Stimulated activated CD8-positive, alpha-beta memory T cell treated with anti-CD3 and anti-CD28 coated beads, Interleukin-4, amount 100 ng/mL, for 24 hours (primary cell): ENCODE measurements at regions not wholly inside any gene's neighbourhood (a gene's known extent, or its start where the extent isn't known, plus 50 kb on each side); places are given as distances from the start of the nearest gene placed in this dataset.
"Not testable (repeated sequence)": the region's sequence is repeated elsewhere in the genome, so short reads cannot be mapped to it uniquely, and the experiment has no call there.

ENCODE experiments used
- DNase-seq: peaks from one replicate; pipeline ENCODE4 v3.0.0-alpha.2; 2020; ENCODE audit warnings: low read depth

DNA sequence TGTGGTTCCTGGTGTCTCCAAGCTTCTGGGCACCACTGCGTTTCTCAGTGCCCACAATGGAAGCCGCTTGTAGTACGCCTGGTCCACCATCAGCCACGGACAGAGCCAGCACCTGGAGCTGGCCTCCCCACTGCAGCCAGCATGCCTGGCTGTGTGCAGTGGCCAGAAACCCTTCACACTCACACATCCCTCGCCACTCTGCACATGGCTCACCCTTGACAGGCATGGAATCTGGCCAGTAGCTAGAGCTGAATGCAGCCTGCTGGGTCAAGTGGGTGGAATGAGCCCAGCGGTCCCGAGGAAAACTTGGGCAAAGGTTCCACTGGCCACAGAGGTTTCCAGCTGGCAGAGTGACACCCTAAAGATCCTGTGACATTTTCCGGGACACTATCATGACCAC is 146.0 kb upstream of the ADO start:
- no peak for DNase-seq

DNA sequence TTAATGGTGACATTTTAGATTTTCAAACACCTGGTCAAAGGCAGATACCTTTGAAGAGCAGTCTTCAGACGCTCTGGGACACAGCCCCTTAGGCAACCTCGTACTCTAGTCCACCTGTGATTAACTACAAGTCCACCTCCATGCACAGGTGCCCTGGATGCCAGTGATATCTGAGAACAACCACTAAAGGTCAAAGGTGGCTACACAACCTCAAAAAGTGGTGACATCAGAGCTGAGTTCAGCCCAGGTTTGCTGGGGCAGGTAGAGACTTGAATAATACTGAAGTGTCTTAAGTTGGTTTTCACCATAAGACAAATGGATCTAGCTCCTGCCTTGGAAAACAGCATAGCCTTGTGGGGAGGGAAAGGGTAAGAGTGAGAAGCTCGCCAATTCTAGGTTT is 143.4 kb upstream of the ADO start:
- DNase-seq = no peak

DNA sequence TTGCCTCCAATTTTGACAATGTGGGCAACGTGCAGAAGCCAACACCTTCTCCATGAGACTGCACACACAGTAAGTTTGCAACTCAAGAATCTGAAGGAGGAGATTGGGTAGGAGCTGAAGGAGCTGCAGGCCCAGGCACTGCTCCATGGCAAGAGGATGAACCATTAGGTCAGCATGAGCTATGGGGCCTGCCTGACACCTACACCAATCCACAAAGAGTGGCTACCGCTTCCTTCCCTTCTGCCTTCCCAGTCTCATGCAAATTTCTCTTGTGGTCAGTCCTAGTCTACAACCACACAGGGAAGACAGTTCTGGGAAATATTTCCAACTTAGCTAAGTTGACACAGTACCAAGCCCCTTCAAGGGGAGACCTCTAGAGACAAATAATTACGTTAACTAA is 142.0 kb upstream of the ADO start:
- DNase-seq = no peak

DNA sequence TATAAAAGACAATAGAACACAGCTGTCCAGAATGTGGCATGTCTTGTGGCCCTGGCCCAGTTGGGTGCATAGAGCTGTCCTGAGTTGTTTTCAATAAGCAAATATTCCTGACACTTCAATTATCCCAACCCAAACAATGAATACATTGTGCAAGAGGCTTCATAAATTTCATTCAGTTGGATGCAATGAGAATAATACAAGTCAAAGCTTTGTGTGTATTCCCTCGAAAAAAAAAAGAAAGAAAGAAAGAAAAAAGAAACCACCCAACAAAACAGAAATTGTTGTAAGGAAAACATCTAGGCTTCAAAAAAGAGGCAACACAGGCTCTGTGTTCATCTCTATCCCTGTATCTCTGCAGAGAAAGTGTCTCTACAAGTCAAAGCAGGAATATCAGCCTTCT is 138.7 kb upstream of the ADO start:
- no peak for DNase-seq

DNA sequence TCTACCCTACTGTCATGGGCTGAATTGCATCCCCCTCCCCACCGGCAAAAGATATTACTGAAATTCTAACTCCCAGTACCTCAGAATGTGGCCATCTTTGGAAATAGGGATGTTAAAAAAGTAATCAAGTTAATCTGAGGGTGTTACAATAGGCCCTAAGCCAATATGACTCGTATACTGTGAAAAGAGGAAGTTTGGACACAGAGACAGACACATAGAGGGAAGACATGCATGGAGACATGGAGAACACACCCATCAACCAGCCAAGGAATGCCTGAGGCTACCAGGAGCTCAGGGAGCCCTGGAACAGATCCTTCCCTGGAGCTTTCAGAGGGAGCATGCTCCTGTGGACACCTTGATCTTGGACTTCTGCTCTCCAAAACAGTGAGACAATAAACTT is 138.2 kb upstream of the ADO start:
- no peak for DNase-seq

DNA sequence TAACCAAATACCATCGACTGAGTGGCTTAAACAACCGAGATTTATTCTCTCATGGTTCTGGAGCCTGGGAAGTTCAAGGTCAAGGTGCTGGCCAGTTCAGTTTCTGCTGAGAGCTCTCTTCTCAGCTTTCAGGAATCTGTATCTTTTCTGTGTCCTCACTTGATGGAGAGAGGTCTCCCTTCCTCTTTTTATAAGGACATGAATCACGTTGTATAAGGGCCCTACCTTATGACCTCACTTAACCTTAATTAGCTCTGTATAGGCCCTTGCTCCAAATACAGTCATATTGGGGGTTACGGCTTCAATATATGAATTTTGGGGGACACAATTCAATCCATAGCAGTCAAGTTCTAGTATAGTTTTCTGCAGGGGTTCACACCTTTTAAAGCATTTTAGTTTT is 135.2 kb upstream of the ADO start:
- DNase-seq = no peak

DNA sequence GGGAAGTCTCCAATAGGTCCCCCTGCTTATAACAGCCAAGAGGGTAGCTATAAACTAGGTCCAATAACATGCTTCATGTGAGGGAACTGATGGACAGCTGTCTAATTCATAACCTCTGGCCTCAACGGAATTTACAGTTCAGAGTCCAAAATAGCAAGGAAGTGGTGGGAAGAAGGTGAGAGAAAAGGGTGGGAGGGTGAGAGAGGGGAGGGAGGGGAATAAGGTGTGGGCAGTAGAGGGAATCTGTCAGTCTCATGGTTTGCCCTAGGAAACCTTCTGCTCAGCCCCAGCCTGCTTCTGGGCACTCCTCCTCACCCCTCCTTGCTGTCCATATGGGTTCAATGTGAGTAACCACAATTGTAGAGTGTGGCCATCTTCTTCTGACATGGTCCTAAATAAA is 133.4 kb upstream of the ADO start:
- DNase-seq = no peak

DNA sequence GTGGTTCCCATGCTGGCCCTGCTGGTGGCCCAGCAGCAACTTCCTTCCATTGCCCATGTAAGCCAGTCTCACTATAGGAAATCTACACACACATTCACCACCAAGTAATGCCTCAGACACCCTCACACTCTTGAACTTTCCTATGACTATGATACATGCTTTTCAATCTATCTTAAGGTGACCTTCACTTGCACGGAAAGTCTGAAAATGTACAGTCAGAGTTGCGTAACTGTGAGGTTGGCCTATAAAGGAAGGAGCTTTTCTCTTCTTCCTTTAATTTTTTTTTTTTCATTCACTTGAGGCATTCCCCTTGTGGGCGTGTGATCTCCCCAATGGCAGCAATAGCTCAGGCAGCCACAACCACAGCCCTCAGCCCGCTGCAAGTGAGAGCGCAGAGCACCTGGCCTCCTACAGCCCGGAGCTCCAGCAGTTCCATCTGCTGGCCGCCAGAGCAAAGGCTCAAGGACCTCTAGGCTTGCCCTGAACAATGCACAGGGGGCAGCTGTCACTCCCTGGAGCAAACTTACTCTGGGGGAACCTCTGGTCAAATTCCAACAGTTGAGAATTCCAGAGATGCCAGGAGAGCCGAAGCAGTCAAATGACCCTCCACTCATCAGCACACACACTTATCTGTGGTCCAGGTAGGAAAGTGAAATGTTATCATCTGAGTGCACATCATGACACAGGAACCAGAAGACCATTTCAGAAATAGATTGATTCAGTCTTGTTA is 123.1 kb upstream of the ADO start:
- peak; percentile 73 for DNase-seq

DNA sequence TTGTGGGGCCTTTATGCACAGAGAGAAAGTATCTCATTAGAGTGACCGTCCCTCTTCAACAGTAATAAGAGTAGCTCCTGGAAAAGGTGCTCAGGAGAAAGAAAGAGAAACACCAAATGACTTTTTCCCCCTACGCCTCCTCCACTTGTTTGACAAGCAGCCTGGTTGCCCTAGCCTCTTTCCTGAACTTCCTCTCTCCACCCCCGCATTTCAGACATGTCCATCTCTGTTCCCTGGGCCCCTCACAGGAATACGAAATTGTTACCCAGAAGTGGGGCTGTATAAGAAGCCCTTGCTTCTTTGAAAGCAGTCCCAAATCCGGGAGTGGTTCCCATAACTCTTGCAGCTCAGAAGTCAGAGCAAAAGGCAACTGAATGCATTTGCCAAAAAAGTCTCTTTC is 119.6 kb upstream of the ADO start:
- no peak for DNase-seq

DNA sequence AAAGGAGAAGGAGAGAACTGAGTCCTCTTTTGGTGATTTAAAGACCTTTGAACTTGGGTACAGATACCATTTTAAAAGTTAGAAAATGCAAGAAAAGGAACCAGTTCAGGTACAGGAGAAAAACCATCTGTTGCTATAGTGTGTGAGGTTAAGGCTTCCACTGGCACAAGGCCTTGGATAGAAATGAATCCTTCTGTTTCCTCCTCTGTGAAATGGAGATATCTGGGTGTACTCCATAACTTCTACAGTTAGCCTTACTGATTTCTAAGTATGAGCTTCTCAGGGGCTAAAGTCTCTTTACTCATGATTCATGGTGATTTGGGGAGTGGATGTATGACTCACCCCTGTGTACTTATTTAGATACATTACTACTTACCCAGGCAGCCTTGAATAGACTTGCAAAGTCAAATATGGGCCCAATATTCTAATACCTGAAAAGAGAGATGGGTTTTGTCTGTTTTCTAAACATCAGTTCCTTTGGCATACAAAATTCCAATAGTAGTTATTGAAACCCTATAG is 117.2 kb upstream of the ADO start:
- DNase-seq = no peak

DNA sequence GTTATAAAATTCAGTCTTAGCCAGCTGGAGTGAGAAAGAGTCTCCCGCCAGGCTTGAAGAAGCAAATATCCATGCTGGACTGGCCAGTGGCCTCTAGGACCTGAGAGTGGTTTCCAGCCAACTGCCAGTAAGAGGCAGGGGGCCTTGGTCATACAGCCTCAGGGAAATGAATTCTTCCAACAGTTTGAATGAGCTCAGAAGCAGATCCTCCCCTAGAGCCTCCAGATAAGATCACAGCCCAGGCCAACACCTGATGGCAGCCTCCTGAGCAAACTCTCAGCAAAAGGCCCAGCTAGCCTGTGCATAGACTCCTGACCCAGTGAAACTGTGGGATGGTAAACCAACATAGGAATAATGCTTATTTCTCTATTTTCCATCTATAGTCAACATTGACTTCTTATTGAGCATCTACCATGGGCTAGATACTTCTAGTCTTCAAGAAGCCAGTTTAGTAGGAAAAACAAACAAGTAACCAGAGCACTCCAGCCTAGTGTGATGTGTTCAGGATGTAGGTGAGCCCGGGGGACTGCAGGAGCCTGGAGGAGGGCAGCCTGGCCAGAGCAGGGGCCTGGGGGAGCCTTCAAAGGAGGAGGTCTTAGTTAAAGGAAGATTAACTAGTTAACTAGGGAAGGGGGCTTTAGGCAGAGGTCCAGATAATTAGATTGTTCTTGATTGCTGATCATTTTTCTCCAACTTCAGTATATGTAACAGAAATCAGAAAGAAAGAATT is 115.4 kb upstream of the ADO start:
- DNase-seq = no peak

DNA sequence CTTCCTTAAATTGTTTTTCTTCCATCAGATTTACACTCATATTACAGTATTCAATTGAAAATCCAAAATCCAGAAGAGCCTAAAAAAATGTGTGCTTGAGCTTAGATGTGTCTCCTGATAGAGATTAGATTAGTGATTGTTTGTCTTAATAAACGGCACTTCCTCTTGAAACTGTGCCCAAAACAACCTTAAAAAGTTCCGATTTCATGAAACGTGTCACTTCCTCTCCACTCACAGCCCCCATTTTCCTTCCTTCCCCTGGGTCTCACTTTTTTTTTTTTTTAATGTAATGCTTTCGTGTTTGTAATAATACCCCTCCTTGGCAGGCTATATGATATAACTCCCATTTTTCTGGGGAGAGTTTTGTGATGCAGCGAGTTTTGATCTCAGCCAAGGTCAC is 114.8 kb upstream of the ADO start:
- no peak for DNase-seq

DNA sequence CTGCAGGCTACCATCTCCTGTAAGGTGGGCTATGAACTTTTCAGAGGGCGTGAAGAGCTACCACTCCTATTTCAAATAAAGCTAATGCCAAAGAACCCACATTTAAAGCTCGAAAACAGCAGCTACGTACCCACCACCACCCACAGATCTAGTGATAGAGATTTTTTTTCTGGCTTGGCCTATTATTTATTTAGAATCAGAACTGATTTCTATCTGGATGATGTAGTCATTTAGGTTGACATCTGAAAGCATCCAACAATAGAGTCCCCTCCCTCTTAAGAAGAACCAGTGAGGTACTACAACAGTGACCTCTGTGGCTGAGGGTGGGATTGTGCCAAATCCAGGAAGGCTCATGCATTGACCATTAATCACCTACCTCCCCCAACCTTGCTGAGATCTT is 113.8 kb upstream of the ADO start:
- no peak for DNase-seq

DNA sequence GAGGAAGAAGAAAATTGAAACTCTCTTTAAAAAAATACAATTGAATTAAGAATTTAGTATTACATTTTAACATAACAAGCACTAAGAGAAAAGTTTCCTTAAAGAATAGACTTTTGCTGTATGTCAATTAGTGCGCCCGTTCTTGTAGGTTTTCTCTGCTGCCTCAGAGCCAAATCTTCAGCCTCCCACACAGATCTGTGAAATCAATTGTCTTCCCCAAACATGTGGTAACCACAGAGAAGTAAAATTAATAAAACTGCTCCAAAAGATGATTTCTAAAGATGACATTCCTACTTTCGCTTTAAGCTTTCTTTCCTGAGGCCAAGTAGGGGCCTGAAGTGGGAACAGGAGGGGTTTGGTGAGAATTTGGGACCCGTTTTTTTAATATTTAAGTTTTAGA is 113.2 kb upstream of the ADO start:
- DNase-seq = no peak

DNA sequence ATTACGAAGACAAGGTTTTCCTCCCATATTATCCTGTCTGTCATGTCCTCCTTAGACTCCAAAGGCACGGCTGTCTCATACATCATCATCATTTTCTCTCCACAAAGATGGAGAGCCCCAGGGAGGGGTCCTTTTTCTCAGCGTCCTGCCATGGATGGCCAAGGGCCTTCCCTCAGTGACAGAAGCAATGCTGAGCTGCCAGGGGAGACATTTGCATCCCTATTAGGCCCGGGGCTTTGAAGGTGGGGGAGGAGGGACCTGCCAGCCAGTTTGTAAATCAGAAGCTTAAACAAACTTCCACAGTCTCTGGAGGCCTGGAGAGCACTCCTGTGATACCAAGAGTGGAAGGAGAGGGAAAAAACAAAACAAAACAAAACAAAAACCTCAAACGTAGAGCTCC is 112.4 kb upstream of the ADO start:
- DNase-seq = no peak

DNA sequence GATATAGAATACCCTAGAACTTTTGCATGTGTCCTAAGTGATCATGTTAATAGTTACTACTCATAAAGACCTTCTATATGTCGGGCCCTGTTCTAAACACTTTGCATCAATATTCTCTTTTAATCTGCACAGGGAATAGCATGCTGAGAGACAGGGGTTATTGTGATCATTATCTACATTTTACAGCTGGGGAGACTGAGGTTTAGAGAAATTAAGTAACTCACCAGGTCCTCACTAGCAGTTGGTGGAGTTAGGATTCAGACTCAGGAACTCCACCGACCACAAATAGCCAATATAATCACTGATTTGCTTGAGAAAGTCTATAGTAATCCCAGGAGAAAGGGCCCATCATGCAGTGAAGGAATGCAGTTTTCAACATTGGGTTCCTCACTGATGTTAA is 111.2 kb upstream of the ADO start:
- no peak for DNase-seq

DNA sequence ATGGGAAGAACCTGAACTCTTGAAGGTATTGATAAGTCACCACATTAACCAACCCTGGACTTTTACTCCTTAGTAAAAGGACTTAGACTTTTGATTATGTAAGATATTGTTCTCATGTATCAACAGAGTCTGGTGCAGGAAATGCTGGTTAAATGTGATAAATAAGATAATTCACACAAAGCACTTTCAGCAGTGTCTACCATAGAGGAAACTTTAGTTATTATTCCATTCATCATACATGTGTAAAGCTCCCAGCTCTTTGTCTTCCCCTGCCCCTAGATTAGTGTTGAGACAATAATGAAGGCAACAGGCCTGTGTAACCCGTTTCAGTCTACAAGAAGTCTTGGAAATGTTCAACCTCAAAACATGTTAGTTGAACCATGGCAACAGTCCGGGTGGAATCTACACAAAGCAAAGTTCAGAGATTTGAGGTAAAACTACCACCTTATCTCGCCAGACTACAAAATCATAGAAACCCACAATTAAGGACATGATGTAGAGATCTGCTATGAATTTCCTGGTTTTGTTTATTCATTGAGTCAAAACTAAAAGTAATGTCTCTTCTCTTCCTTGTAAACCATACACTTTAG is 109.9 kb upstream of the ADO start:
- DNase-seq = no peak

DNA sequence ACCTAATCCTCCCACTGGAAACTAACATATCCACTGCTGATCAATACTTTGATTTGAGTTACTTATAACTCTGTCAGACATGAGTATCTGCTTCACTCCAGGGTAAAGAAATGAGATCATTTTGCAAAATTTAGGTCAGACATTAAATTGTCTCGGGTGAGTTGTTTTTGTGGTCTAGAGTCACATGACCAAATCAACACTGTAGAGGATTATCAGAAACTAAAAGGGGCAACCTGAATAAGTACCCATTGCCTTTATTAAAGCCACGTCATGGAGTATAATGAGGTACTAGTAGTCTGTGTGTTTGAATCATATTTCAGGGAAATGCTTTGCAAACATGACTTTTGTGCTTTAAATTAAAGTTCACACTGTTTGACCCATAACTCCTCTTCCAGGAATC is 107.7 kb upstream of the ADO start:
- DNase-seq = no peak

DNA sequence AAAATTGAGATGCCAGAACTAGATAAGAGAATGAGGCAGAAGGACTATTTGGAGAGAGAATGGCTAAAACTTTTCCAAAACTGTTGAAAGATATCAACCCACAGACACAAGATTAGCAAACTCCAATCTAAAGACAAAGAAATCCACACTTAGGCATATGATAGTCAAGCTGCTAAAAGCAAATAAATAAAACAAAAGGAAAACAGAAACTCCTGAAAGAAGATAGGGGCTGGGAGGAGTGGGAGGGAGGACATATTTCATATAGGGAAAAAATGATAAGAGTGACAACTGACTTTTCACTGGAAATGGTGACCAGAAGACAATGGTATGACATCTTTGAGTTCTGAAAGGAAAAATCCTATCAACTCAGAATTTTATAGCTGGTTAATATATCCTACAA is 105.4 kb upstream of the ADO start:
- no peak for DNase-seq

DNA sequence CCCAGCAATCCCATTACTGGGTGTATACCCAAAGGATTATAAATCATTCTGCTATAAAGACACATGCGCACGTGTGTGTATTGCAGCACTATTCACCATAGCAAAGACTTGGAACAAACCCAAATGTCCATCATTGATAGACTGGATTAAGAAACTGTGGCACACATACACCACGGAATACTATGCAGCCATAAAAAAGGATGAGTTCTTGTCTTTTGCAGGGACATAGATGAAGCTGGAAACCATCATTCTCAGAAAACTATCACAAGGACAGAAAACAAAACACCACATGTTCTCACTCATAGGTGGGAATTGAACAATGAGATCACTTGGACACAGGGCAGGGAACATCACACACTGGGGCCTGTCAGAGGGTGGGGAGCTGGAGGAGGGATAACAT is 100.4 kb upstream of the ADO start:
- not testable (repeated sequence) for DNase-seq

DNA sequence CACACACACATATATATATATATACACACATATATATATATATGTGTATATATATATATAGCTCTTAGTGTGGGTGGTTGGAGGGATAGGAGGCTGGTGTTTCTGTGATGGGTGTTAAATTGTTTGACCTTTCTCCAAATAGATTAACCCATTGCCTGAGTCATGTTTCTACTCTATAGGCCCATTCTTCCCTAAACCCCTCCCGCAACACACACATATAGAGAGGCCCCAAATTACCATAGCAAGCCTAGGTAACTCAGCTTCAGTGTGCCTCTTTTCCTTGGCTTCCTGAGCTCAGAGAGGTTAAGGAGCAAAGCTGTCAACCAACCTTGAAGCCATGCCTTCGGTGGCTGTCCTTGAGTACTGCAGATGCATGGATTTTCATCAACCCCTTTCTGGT is 98.7 kb upstream of the ADO start:
- no peak for DNase-seq

DNA sequence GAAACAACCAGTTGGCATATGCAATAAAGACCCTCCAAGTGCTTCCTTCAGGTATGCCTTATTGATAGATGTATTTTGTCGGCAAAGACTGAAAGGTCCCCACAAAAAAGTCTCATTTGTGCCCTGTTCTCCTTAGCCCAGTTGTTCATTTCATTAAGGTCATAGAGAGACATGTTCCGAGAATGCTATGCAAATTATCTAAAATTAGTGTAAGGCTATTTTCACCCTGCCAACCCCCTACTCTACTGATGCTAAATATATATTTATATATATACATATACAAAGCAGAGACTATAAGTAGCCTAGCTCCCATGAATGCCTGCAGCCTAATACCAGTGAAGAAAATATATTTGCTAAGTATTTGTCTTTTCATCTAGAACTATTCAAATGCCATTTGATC is 96.7 kb upstream of the ADO start:
- no peak for DNase-seq

DNA sequence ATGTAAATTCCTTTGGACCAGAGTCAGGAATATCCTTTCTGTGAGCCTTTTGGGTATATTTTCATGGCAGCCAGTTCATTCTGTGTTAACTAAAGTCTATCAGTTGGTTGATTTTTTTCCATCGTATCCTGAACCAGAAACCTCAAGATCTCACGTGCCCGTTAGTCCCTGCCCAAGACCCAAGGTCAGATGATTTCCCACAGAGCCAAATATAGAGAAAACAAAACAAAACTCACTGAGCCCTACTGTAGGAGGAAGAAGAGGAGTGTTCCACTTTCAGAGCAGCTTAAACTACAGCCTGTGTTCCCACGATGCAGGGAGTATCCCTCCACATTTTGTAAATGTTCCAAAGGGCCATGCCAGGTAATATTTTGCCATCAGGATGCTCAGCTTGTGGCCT is 96.0 kb upstream of the ADO start:
- DNase-seq = no peak

DNA sequence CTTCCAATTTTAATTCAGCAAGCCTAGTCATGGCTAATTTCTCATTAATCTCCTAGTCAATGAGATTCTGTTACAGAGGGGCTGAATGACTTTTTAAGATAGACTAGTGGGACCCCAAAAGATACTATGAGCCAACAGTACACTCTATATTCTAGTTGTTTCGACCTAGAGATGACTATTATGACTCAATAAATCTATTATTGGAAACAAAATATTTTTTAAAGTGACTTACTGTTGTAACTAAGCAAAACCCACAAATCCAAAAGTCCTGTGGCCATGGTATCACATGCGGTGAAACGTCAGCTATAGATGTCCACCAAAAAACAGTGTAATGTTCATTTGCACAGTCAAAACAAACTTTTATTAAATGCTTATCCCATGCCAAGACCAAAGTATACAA is 95.3 kb upstream of the ADO start:
- DNase-seq = no peak
